ENCODE measurements at regions not wholly inside any gene's neighbourhood (a gene's known extent, or its start where the extent isn't known, plus 50 kb on each side); places are given as distances from the start of the nearest gene placed in this dataset.
A peak's percentile ranks its signal among the peaks of the same experiment; 100 is the strongest.

GRCh38 chr1:110763149-110763548 lies 88.4 kb upstream of the KCNA3 start:
- DNase-seq, result no peak

GRCh38 chr1:110760321-110760720 lies 85.6 kb upstream of the KCNA3 start:
- DNase-seq, result no peak

DNA sequence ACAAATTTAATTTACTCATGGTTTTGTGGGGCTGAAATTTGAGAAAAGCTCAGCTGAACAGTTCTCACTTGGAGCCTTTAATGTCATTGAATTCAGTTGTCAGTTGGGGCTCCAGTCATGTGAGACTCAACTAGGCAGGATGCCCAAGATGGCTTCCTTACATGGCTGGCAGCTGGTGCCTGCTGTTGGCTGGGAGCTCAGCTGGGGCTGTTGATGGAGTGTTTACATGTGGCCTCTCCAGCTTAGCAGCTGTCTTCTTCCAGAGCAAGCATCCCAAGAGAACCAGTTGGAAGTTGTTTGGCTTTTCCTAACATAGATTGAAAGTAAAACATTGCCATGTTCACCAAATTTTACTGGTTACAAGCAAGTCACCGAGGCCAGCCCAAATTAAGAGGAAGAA lies 81.8 kb upstream of the KCNA3 start:
- no peak for DNase-seq

- no peak for DNase-seq
Measured at GRCh38 chr1:110752941-110753725, 78.4 kb upstream of the KCNA3 start.

DNA sequence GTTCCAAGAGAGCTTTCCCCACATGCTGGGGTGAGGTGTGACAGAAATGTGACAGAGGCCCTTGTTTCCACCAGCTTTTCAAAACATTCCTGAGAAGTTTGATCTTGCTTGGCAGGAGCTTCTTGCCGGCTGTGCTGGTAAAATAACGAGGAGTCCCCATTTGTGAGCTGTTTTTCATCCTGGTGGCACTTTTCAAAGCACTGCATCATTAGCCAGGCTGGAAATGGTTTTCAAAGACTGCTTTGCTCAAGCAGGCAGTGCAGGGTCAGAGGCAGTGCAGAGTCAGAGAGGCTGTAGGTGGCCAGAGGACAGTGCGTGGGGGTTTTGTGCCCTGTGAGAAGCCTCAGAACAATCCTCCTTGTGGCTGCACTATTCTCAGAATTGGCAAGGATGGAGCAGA lies 75.8 kb upstream of the KCNA3 start:
- DNase-seq, result no peak

DNA sequence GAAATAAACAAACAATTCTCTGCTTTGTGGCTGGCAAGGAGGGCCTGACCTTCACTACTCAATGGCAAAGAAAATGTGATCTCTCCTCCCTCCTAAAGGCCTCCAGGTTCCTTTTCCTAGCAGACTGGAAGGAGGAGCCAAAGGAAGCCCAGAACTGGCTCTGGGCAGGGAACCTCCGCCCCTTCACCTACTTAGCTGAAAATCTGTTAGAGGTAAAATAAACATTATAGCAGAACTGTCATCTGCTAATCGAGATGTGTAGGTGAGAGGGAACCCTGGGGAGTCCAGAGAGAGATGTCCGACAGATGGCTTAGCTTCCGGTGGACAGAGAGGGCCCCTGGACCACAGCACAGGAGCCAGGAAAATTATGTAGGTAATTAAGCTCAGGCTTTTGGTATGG lies 75.2 kb upstream of the KCNA3 start:
- no peak for DNase-seq

GRCh38 chr1:110746644-110747259 lies 72.0 kb upstream of the KCNA3 start:
- peak; percentile 42 for DNase-seq

- no peak for DNase-seq
Measured at GRCh38 chr1:110743397-110743796, 68.7 kb upstream of the KCNA3 start.

DNA sequence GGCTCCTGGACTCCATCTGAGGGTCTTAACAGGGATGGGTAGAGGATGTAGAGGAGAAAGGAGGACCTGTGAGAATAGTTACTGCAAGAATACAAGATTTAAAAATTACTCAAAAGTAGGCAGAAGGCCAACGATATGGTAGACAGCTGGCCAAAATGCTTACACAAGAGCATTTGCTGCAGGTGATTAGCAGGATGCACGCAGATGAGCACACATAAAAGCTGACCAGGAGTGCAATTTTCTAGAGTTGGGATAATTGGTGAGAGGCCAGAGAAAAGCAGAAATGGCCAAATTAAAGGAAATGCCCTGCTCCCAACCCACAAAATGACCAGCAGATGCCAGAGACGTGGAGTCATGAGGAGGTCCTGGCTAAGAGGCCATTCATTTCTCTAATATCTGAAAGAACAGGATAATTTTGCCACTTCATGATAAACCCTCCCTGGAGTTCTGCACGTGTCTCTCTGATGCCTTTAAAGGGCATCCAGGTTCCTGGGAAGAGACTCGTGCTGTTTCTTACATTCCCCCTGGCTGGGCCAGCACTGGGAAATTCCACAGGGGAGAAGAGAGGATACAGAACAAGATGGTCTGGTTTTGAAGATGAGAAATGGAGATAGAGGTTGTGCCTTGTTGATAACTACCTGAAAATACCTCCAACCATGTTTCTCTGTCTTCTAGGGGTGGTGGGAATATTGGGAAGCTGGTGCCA lies 62.3 kb upstream of the KCNA3 start:
- DNase-seq, result no peak

DNA sequence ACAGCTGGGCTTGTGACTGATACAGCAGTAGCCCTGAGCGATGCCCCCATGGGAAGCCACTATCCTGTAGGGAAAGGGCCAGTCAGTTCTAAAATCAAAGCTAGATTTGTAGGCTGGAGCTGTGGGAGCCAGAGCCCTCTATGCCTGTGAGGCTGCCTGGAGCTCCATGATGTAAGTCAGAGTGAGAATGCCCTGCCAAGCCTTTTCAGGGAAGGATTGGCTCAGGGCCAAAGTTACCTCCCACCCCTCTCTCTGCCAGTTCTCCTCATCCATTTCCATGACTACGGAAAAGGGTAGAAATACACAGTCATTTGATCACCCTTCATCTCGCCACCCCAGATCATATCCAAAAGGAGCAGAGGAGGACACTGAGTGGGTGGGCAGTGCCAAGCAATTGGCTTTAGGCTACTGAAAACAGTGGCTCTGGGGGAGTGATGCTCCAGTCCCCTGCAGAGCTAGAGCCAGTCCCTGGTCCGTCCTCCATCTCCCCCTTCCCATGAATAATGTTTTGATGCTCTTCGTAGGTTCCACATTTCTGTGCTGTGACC lies 59.5 kb upstream of the KCNA3 start:
- no peak for DNase-seq

- no peak for DNase-seq
Measured at GRCh38 chr1:110731529-110731928, 56.8 kb upstream of the KCNA3 start.

- DNase-seq, result no peak
Measured at GRCh38 chr1:110728388-110729001, 53.8 kb upstream of the KCNA3 start.

DNA sequence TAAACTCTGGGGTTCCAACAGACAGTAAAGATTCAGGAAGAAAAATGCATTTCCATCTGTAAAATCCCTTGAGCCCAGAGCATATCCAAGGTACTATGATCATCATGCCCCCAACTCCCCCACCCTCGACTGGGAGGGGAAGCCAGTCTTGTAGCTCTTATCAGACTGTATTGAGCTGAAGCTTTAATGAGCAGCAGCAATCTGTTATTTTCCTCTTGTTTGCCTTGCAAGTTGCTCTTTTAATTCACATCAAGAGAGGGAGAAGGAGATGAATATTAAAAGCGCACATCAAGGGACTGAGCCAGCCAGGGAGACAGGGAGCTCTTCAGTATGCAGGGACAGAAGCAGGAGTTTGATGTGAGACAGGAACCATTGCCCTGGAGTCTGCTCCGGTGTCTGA lies 52.5 kb upstream of the KCNA3 start:
- DNase-seq, result no peak

GRCh38 chr1:110726755-110727154 lies 52.0 kb upstream of the KCNA3 start:
- no peak for DNase-seq
